AG04449 (cell line): ENCODE measurements at regions not wholly inside any gene's neighbourhood (a gene's known extent, or its start where the extent isn't known, plus 50 kb on each side); places are given as distances from the start of the nearest gene placed in this dataset.

Experiments used
- CTCF ChIA-PET: fragments of 350-600 bp; formaldehyde crosslinking; extraction: SDS; loops from one replicate; lab custom pipeline; 2021; ENCODE audit warnings: antibody characterized with exemption; lab: Yijun Ruan, JAX
- POLR2A ChIA-PET: fragments of 400-600, 350-600 bp; formaldehyde crosslinking; extraction: SDS; loops from one replicate; lab custom pipeline; 2020; ENCODE audit warnings: antibody characterized with exemption, inconsistent platforms; lab: Yijun Ruan, JAX
- DNase-seq: peaks from one replicate; pipeline ENCODE4 v3.0.0-alpha.2; 2010; ENCODE audit warnings: low read depth, low spot score
- H3K4me3 ChIP-seq: 2 replicates; pipeline ENCODE4 v1.5.1; 2011; ENCODE audit warnings: low read depth, mild to moderate bottlenecking, control low read depth, low read length
- CTCF ChIP-seq: IDR thresholded peaks from one replicate; pipeline ENCODE4 v1.5.1; 2011; ENCODE audit warnings: mild to moderate bottlenecking, moderate library complexity, low read length, control low read depth, inconsistent platforms; ENCODE audit not compliant: insufficient read depth; ENCODE audit errors: missing control alignments

GRCh38 chrX:76228499-76228898 lies 55.6 kb downstream of the PBDC1 start:
- no peak for TF ChIP-seq CTCF
- DNase-seq = no peak
- H3K4me3 ChIP-seq = no peak overlapping the region
- CTCF ChIA-PET = no interaction called here
- POLR2A ChIA-PET = no interaction called here

GRCh38 chrX:76248901-76249300 lies 76.0 kb downstream of the PBDC1 start:
- CTCF ChIA-PET = no interaction called here
- TF ChIP-seq CTCF = no peak
- no peak overlapping the region for H3K4me3 ChIP-seq
- POLR2A ChIA-PET = no interaction called here
- DNase-seq = no peak

- peak; percentile 1 for DNase-seq
- peak; percentile 37 for TF ChIP-seq CTCF
- ChIA-PET CTCF (interaction anchor here (1.2 to 1.7 kb wide), 2 partner anchors 25 to 97 kb away, joined by 3 read pairs; no protein-coding TSS in a partner anchor), POLR2A (no interaction called here)
- no peak overlapping the region for H3K4me3 ChIP-seq
These were observed 80.6 kb downstream of the PBDC1 start for GRCh38 chrX:76253432-76253831.

- peak; percentile 7 for DNase-seq
- CTCF ChIA-PET = interaction anchor here (0.8 to 2.1 kb wide), 9 partner anchors 12 to 1920 kb away, joined by 3 to 41 read pairs (median 4); partner anchors contain the start of gene COX7B
- POLR2A ChIA-PET = no interaction called here
- H3K4me3 ChIP-seq = no peak overlapping the region
- TF ChIP-seq CTCF = peak; percentile 47
These were observed 106.1 kb downstream of the PBDC1 start for GRCh38 chrX:76279007-76279406.
